SU-DHL-6 (cell line): ENCODE measurements at regions not wholly inside any gene's neighbourhood (a gene's known extent, or its start where the extent isn't known, plus 50 kb on each side); places are given as distances from the start of the nearest gene placed in this dataset.

Experiments used
- H2AFZ ChIP-seq: fragments of 200-600 bp; sonication (generic); 2 replicates; pipeline ENCODE4 v1.6.1; 2014; ENCODE audit warnings: low read depth, mild to moderate bottlenecking, moderate library complexity, mixed read lengths, antibody characterized with exemption, low read length; ENCODE audit not compliant: severe bottlenecking
- H3F3A ChIP-seq: fragments of 200-600 bp; shearing (Covaris generic); 2 replicates; pipeline ENCODE4 v1.6.0; 2016; ENCODE audit warnings: antibody characterized with exemption, mild to moderate bottlenecking; ENCODE audit not compliant: insufficient read depth
- H3K27ac ChIP-seq: fragments of 200-600 bp; sonication (generic); 2 replicates; pipeline ENCODE4 v1.5.1; 2016; ENCODE audit warnings: low read depth, mild to moderate bottlenecking, low read length, moderate library complexity, mixed read lengths
- H3K27me3 ChIP-seq: fragments of 200-600 bp; sonication (generic), shearing (Covaris generic); 2 replicates; pipeline ENCODE4 v1.6.0; 2014; ENCODE audit warnings: mild to moderate bottlenecking, low read length
- H3K36me3 ChIP-seq: fragments of 200-600 bp; sonication (generic); 2 replicates; pipeline ENCODE4 v1.6.1; 2014; ENCODE audit warnings: mild to moderate bottlenecking, low read length, mixed read lengths
- H3K4me2 ChIP-seq: fragments of 300-600, 200-600 bp; shearing (Covaris generic), sonication (generic); 2 replicates; pipeline ENCODE4 v1.6.0; 2014; ENCODE audit warnings: low read length, low read depth, mild to moderate bottlenecking; ENCODE audit not compliant: poor library complexity, severe bottlenecking
- H3K4me3 ChIP-seq: fragments of 200-600 bp; sonication (generic); 2 replicates; pipeline ENCODE4 v1.5.1; 2014; ENCODE audit warnings: antibody characterized with exemption, low read length, mild to moderate bottlenecking, mixed read lengths; ENCODE audit not compliant: insufficient read depth, poor library complexity, severe bottlenecking
- H3K79me2 ChIP-seq: fragments of 200-600 bp; sonication (generic); 2 replicates; pipeline ENCODE4 v1.6.1; 2014; ENCODE audit warnings: mild to moderate bottlenecking, low read length, moderate library complexity; ENCODE audit not compliant: insufficient read depth
- H3K9ac ChIP-seq: fragments of 200-600 bp; sonication (generic); 2 replicates; pipeline ENCODE4 v1.7.0; 2014; ENCODE audit warnings: mild to moderate bottlenecking, low read length
- H3K9me2 ChIP-seq: fragments of 200-600 bp; sonication (generic); replicated peaks from 2 replicates; pipeline ENCODE4 v1.6.1; 2014; ENCODE audit warnings: low read length; ENCODE audit not compliant: insufficient read depth
- H3K9me3 ChIP-seq: fragments of 200-600 bp; sonication (generic); 2 replicates; pipeline ENCODE4 v1.6.1; 2014; ENCODE audit warnings: low read length, mixed read lengths; ENCODE audit not compliant: insufficient read depth
- H4K20me1 ChIP-seq: fragments of 200-600 bp; sonication (generic); 2 replicates; pipeline ENCODE4 v1.6.1; 2014; ENCODE audit warnings: low read depth, mild to moderate bottlenecking, antibody characterized with exemption, low read length, moderate library complexity, mixed read lengths
- CTCF ChIP-seq: fragments of 200-600 bp; sonication (generic); IDR thresholded peaks from one replicate; pipeline ENCODE4 v1.5.1; 2017; ENCODE audit warnings: antibody characterized with exemption, mild to moderate bottlenecking, low read length, moderate library complexity; ENCODE audit not compliant: insufficient read depth, poor library complexity, severe bottlenecking
- EZH2phosphoT487 ChIP-seq: fragments of 200-600 bp; sonication (generic), shearing (Covaris generic); conservative IDR thresholded peaks from 2 replicates; pipeline ENCODE4 v1.6.1; 2018; ENCODE audit warnings: mild to moderate bottlenecking, antibody characterized with exemption, low read length, moderate library complexity, mixed read lengths

GRCh38 chr12:115485503-115485902 is 792.0 kb downstream of the MED13L start:
- H4K20me1 ChIP-seq, result no peaks in the 10 kb centered on the region
- no peaks in the 10 kb centered on the region for H3K27me3 ChIP-seq
- H2AFZ ChIP-seq, result no peak overlapping the region
- H3K9ac ChIP-seq, result no peak overlapping the region
- no peak overlapping the region for H3K4me2 ChIP-seq
- H3K9me3 ChIP-seq, result no peaks in the 10 kb centered on the region
- H3F3A ChIP-seq, result no peaks in the 10 kb centered on the region
- no peaks in the 10 kb centered on the region for H3K36me3 ChIP-seq
- no peaks in the 10 kb centered on the region; the same call in 1 of the 2 replicates for H3K9me2 ChIP-seq
- TF ChIP-seq CTCF (no peak), EZH2phosphoT487 (no peak)
- H3K4me3 ChIP-seq, result no peak overlapping the region
- no peak overlapping the region for H3K27ac ChIP-seq
- no peaks in the 10 kb centered on the region for H3K79me2 ChIP-seq

- Histone ChIP-seq H3K9me2 (no peaks in the 10 kb centered on the region), H3K9ac (no peak overlapping the region), H3K9me3 (no peaks in the 10 kb centered on the region), H4K20me1 (no peaks in the 10 kb centered on the region), H3K79me2 (no peaks in the 10 kb centered on the region), H3K4me2 (no peak overlapping the region), H2AFZ (no peak overlapping the region), H3F3A (no peaks in the 10 kb centered on the region), H3K36me3 (no peaks in the 10 kb centered on the region), H3K4me3 (no peak overlapping the region), H3K27ac (no peak overlapping the region), H3K27me3 (no peaks in the 10 kb centered on the region)
- TF ChIP-seq CTCF, result no peak
- TF ChIP-seq EZH2phosphoT487, result no peak
Observed at GRCh38 chr12:115482943-115483342, 794.5 kb downstream of the MED13L start.

- H3K4me3 ChIP-seq, result no peak overlapping the region
- no peaks in the 10 kb centered on the region for H3F3A ChIP-seq
- no peaks in the 10 kb centered on the region for H3K36me3 ChIP-seq
- no peaks in the 10 kb centered on the region for H3K79me2 ChIP-seq
- H3K4me2 ChIP-seq, result no peak overlapping the region
- H3K9ac ChIP-seq, result no peak overlapping the region
- H2AFZ ChIP-seq, result no peak overlapping the region
- no peaks in the 10 kb centered on the region for H4K20me1 ChIP-seq
- no peak for TF ChIP-seq EZH2phosphoT487
- TF ChIP-seq CTCF, result no peak
- H3K9me3 ChIP-seq, result no peaks in the 10 kb centered on the region
- no peak overlapping the region for H3K27ac ChIP-seq
- no peaks in the 10 kb centered on the region for H3K27me3 ChIP-seq
- no peaks in the 10 kb centered on the region for H3K9me2 ChIP-seq
Observed at GRCh38 chr12:115481141-115481540, 796.4 kb downstream of the MED13L start.

GRCh38 chr12:115478505-115478904 is 794.5 kb upstream of the TBX3 start:
- no peak overlapping the region for H3K27ac ChIP-seq
- no peak overlapping the region for H2AFZ ChIP-seq
- no peak overlapping the region for H3K9ac ChIP-seq
- no peaks in the 10 kb centered on the region for H3K79me2 ChIP-seq
- no peaks in the 10 kb centered on the region for H3F3A ChIP-seq
- H3K9me2 ChIP-seq, result no peaks in the 10 kb centered on the region
- TF ChIP-seq EZH2phosphoT487 (no peak), CTCF (no peak)
- no peaks in the 10 kb centered on the region for H3K36me3 ChIP-seq
- H4K20me1 ChIP-seq, result no peaks in the 10 kb centered on the region
- H3K4me2 ChIP-seq, result no peak overlapping the region
- H3K9me3 ChIP-seq, result no peaks in the 10 kb centered on the region
- H3K4me3 ChIP-seq, result no peak overlapping the region
- no peaks in the 10 kb centered on the region for H3K27me3 ChIP-seq
